Calu3 (cell line): ENCODE measurements at regions not wholly inside any gene's neighbourhood (a gene's known extent, or its start where the extent isn't known, plus 50 kb on each side); places are given as distances from the start of the nearest gene placed in this dataset.

Source experiments
- BruUV-seq: library from RNA; stranded (reverse); fragments of 400-500 nt; replicated peaks from 2 replicates; lab custom pipeline; 2021; lab: Mats Ljungman, UMichigan
- CTCF ChIA-PET: fragments of 300-600 bp; sonication (Branson Sonifier 250); formaldehyde crosslinking; loops from one replicate; lab custom pipeline; 2022; ENCODE audit warnings: antibody characterized with exemption; lab: Charles Lee
- DNase-seq: peaks from one replicate; pipeline ENCODE4 v3.0.0; 2022
- H3K27ac Mint-ChIP-seq: one replicate; pipeline ENCODE4 v1.8.0; 2022; ENCODE audit warnings: mixed read lengths; ENCODE audit not compliant: unreplicated experiment
- H3K27me3 Mint-ChIP-seq: one replicate; pipeline ENCODE4 v1.8.0; 2022; ENCODE audit warnings: mixed read lengths; ENCODE audit not compliant: unreplicated experiment
- H3K36me3 Mint-ChIP-seq: one replicate; pipeline ENCODE4 v1.8.0; 2022; ENCODE audit warnings: mild to moderate bottlenecking, moderate library complexity, mixed read lengths; ENCODE audit not compliant: insufficient read depth, unreplicated experiment
- H3K4me1 Mint-ChIP-seq: one replicate; pipeline ENCODE4 v1.8.0; 2022; ENCODE audit warnings: mild to moderate bottlenecking, low read depth, mixed read lengths; ENCODE audit not compliant: unreplicated experiment
- H3K4me3 Mint-ChIP-seq: one replicate; pipeline ENCODE4 v1.8.0; 2022; ENCODE audit warnings: mild to moderate bottlenecking, low read depth, moderate library complexity, mixed read lengths; ENCODE audit not compliant: unreplicated experiment
- H3K9me3 Mint-ChIP-seq: one replicate; pipeline ENCODE4 v1.8.0; 2022; ENCODE audit warnings: low read depth, mixed read lengths; ENCODE audit not compliant: unreplicated experiment
- intact Hi-C: fragments of 100-400 bp; cut with micrococcal nuclease; formaldehyde crosslinking; loops from one replicate; pipeline ENCODE4 v1.10.0; 2022; ENCODE audit not compliant: unreplicated experiment
- TF ChIP-seq, protein P1 (sequence below): fragments of 200-600 bp; IDR thresholded peaks from one replicate; pipeline ENCODE4 v1.8.0; 2022; ENCODE audit warnings: antibody characterized with exemption; ENCODE audit not compliant: unreplicated experiment

DNA sequence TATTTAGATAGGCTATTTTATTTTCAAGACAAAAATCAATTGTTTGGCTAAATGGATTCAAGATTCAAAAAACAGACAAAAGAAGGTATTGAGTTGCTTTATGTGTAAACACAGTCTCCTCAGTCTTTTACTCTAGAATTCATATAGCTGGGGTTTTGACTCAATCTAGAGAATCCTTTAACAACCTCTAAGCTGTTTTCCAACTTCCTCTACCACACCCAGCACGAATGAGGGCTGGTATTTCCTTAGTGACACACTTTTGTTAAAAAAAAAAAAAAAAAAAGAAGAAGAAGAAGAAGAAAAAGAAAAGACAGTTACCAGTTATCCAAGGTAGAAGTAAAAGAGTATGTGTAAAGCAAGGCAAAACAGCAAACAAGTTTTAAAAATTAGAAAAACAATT, 732.8 kb upstream of the GOLIM4 start:
- no TSS peak for BruUV-seq
- H3K4me3 Mint-ChIP-seq = no peak overlapping the region
- intact Hi-C loops = no loop called here
- H3K27me3 Mint-ChIP-seq = no peaks in the 10 kb centered on the region
- no peaks in the 10 kb centered on the region for H3K36me3 Mint-ChIP-seq
- H3K9me3 Mint-ChIP-seq = peaks cover 3% of the 10 kb centered on the region
- CTCF ChIA-PET = interaction anchor here (0.5 to 0.7 kb wide), 4 partner anchors 110 to 1016 kb away, joined by 3 to 4 read pairs (median 4); no protein-coding TSS in a partner anchor
- TF ChIP-seq, protein P1, sequence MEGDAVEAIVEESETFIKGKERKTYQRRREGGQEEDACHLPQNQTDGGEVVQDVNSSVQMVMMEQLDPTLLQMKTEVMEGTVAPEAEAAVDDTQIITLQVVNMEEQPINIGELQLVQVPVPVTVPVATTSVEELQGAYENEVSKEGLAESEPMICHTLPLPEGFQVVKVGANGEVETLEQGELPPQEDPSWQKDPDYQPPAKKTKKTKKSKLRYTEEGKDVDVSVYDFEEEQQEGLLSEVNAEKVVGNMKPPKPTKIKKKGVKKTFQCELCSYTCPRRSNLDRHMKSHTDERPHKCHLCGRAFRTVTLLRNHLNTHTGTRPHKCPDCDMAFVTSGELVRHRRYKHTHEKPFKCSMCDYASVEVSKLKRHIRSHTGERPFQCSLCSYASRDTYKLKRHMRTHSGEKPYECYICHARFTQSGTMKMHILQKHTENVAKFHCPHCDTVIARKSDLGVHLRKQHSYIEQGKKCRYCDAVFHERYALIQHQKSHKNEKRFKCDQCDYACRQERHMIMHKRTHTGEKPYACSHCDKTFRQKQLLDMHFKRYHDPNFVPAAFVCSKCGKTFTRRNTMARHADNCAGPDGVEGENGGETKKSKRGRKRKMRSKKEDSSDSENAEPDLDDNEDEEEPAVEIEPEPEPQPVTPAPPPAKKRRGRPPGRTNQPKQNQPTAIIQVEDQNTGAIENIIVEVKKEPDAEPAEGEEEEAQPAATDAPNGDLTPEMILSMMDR = no peak
- peaks cover 18% of the 10 kb centered on the region for H3K4me1 Mint-ChIP-seq
- DNase-seq = no peak
- H3K27ac Mint-ChIP-seq = no peak overlapping the region

DNA sequence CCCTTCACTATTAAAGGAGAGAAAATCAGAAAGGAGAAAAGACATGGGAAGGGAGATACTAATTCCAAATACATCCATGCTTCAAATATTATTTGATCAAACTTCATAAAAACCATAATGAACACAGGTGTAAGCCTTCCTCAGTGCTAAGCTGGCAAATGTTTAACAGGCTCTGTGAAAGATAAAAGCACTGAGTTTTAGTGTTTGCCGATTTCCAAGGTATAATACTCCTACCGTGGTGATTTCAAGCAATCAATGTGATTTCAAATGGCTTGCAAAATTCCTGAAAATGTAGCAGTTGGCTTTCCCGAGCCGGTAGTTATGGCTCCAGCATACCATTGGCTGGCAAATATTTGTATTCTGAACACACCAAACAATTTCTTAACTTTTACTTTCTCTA, 732.3 kb upstream of the GOLIM4 start:
- H3K9me3 Mint-ChIP-seq = no peaks in the 10 kb centered on the region
- TF ChIP-seq, protein P1 = no peak
- no peaks in the 10 kb centered on the region for H3K27me3 Mint-ChIP-seq
- no peaks in the 10 kb centered on the region for H3K36me3 Mint-ChIP-seq
- no peak overlapping the region for H3K4me3 Mint-ChIP-seq
- intact Hi-C loops = no loop called here
- H3K27ac Mint-ChIP-seq = no peak overlapping the region
- no TSS peak for BruUV-seq
- peaks cover 18% of the 10 kb centered on the region for H3K4me1 Mint-ChIP-seq
- CTCF ChIA-PET = interaction anchor here (0.5 to 0.7 kb wide), 3 partner anchors 109 to 1016 kb away, joined by 3 to 4 read pairs (median 4); no protein-coding TSS in a partner anchor
- DNase-seq = no peak

DNA sequence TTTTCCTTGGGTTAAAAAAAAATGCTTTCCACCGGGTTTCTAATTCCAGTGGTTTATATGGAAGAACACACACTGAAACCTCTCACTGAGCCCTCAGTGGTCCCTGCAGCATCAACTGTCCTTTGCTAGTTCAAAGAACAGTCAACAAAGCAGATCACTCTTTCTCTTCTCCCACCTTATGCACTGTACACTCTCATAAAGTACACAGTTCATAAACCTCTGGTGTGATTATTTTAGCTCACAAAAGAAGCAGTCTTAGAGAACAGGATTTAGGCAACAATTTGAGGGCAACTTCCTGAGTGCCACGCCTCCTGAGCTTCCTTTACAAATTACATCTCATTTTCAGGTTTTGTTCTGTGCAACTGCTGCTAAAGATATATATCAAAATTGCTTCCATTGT, 728.4 kb upstream of the GOLIM4 start:
- intact Hi-C loops = no loop called here
- Mint-ChIP-seq H3K36me3 (no peaks in the 10 kb centered on the region), H3K27ac (no peak overlapping the region), H3K4me1 (peaks cover 18% of the 10 kb centered on the region), H3K9me3 (no peaks in the 10 kb centered on the region), H3K4me3 (no peak overlapping the region), H3K27me3 (no peaks in the 10 kb centered on the region)
- TF ChIP-seq, protein P1 = no peak
- BruUV-seq = no TSS peak
- CTCF ChIA-PET = interaction anchor here (0.7 kb wide), 1 partner anchor 121 kb away, joined by 3 read pairs; no protein-coding TSS in a partner anchor
- no peak for DNase-seq

DNA sequence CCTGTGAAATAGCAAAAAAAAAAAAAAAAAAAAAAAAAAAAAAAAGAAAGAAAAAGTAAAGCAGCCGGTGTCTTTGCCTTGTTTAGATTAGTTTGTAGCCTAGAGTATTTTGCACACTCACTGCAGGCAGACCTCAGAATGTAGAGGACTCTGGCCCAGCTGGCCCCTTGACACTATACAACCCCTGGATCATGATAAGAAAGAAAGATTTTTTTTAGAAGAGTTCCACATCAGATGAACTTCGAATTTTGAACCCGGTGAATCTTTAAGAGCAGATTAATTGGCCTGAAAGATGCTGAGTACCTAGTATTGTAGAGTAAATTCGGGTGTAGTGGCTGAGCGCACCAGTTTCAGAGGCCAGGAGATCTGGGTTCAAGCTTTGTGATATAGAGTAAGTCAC, 727.7 kb upstream of the GOLIM4 start:
- no peak for DNase-seq
- Mint-ChIP-seq H3K4me1 (peaks cover 12% of the 10 kb centered on the region), H3K36me3 (no peaks in the 10 kb centered on the region), H3K4me3 (no peak overlapping the region), H3K27ac (no peak overlapping the region), H3K9me3 (no peaks in the 10 kb centered on the region), H3K27me3 (no peaks in the 10 kb centered on the region)
- no TSS peak for BruUV-seq
- intact Hi-C loops = no loop called here
- CTCF ChIA-PET = interaction anchor here (0.5 to 0.7 kb wide), 3 partner anchors 121 to 811 kb away, joined by 3 to 4 read pairs (median 3); no protein-coding TSS in a partner anchor
- TF ChIP-seq, protein P1 = no peak
